Activated T-helper 1 cell treated with Interleukin-2 at 50 U/mL for 16 hours (primary cell): ENCODE measurements at regions not wholly inside any gene's neighbourhood (a gene's known extent, or its start where the extent isn't known, plus 50 kb on each side); places are given as distances from the start of the nearest gene placed in this dataset.
"Not testable (repeated sequence)": the region's sequence is repeated elsewhere in the genome, so short reads cannot be mapped to it uniquely, and the experiment has no call there.

Experiments
- DNase-seq: peaks from one replicate; pipeline ENCODE4 v3.0.0-alpha.2; 2020; ENCODE audit warnings: low read depth

DNA sequence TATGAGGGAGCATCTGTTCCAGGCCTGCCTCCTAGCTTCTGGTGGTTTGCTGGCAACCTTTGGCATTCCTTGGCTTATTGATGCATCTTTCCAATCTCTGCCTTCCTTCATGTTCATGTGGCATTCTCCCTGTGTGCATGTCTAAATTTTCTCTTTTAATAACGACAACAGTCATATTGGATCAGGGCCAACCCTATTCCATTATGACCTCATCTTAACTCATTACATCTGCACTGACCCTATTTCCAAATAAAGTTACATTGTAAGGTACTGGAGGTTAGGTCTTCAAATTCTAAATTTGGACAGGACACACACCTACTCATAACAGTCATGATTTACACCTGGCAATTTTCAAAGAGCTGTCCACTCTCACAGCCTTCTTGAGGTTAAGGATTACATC is 117.2 kb upstream of the FGGY start:
- no peak for DNase-seq

GRCh38 chr1:59180735-59181134 is 116.2 kb upstream of the FGGY start:
- DNase-seq, result no peak

DNA sequence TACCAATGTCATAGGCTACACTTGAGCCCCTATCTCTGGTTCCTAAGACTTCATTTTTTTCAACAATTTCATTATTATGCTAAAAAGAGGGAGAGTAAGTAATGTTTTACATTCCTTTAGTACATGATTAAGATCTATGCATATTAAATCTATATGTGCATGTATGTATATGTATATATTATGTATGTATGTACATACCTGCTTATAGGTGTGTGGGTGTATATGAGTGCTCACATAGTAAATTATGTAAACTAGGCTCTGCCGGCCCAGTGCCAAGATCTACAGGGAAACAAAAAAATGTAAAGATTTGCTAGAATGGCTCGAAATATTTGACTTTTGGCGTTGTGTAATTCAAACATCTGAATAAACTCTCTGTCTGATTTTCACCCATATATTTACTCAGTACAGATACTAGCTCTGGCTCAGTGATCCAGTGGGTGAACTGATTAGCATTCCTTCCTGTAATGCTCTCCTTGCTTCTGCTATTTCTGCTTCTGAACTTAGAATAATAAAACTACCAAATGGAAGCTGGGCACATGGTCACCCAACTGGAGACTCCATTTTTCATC is 113.1 kb upstream of the FGGY start:
- no peak for DNase-seq

DNA sequence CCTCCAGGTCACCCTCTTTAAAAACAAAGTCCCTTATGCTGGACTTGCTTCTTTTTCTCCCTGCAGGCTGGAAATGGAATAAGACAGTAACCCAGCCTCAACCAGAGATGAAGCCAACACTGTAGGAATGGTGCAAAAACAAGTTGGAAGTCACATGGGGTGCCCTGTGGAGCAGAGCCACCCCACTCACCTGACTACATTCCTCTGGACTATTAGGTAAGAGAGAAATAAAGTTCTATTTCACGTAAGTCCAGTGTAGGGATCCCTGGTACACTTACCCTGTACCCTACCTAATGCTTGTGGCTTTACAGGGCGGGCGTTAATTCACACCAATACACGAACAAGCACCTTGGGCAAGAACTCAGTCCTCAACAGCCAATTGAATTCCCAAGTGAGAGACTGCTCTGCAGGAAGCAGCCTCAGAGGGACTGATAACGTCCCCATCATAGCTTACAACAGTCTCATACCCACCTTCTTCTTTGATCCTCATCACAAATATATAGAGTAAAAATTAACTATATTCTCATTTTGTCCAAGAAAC is 112.5 kb upstream of the FGGY start:
- DNase-seq, result no peak

GRCh38 chr1:59185163-59185860 is 111.6 kb upstream of the FGGY start:
- DNase-seq, result no peak

DNA sequence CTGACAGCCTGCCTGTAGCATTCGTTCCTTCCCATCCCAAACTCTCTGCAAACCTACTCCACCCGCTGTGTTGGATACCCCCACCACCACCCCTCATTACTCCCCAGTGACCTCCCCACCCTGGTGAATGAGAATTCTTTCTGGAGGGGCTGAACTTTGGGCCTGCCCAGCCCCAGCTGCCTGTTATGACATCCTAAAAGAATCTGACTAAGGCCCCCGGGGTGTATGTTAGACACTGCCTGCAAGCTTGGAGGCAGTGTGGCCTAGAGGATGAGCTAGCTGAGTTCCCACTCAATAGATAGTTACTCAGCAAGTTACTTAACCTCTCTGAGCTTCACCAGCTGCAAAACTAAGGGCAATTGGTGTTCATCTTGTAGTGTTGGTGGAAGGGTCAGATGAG is 110.2 kb upstream of the FGGY start:
- DNase-seq, result no peak

DNA sequence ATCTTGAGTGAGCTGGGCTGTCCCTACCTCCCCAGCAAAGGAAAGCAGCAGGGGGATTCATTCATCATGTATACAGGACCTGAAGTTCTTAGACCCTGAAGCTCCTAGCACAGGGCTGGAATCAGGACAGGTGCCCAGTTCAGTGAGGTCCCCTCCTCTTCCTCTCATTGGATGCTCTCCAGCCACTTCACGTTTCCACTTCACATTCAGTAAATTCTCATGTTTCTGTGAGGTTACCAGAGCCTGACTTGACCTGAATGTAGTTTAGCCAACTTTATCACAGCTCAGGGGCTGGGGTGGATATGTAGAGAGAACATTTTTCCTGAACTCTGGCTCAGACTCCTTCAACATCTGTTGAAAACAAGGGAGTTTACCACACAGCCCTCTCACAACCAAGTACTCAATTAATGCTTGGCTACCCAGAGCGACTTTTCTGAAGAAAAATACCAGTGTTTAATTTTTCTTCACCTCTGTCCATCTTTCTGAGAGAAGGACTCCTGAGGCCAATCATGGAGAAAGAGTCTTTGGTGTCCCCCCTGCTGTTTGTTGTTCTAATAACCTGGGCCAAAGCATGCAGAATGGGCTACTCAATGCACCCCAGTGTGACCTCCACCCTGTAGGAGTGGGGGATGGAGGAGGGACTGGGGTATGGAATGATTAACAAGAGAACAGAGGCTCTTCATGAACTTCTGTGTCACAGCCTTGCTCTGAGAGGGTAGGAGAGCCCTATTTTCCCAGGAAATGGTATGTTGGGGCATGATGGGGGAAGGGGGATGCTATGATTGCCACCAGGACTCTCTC is 108.3 kb upstream of the FGGY start:
- DNase-seq, result no peak

- no peak for DNase-seq
Measured at GRCh38 chr1:59193443-59194093, 103.3 kb upstream of the FGGY start.

DNA sequence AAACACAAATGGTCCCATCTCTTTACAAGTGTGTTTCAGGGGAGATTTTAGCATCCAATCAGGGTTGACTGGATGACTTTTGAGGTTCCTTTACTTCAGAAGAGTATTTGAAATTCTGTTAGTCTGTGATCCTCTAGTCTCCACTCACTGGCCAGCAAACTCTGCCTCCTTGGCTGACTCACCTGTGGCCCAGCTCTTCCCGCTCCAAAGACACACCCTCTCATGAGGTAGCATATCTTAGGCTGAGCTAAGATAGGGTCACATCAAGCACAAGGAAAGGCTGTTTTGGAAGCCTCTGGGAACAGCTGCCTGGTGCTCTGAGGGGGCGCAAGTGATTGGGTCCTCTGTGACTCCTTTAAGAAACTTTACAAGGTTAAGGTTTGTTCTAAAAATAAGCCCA is 102.3 kb upstream of the FGGY start:
- DNase-seq, result no peak

- DNase-seq, result no peak
Measured at GRCh38 chr1:59195151-59195550, 101.7 kb upstream of the FGGY start.

DNA sequence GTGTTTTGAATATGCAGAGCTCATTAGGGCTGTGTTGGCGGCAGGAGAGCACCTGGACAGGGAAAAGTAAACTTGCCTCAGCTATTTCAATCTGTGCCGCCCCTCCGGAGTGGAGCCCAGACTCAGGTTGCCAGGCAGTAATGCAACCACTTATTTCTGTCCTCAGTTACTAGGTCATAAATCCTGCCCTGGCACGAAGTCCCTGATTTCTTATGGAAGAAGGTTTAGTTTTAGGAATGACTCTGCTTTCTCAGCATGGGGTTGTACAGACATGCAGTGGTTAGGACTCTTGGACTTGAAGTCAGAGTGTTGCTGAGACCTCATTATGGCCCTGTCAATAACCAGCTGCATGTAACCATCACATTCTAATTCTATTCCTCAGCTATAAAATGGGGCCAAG is 98.3 kb upstream of the FGGY start:
- no peak for DNase-seq

DNA sequence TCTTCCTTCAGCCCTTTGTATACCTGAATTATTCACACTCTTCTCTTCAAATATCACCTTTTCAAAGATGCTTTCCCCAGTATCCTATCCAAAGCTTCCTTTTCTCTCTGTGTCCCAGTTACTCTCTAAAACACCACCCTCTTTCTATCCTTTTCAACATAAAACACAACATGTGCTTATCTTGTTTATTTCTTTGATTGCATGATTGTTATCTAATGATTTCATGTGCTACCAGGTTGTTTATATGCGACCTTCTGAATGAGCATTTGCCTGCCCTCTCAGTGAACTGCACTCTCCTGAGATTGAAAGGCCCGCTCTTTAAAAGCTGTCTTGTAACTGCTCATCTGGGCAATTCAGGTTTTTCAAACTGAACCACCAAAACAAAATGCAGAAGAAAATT is 97.7 kb upstream of the FGGY start:
- no peak for DNase-seq

DNA sequence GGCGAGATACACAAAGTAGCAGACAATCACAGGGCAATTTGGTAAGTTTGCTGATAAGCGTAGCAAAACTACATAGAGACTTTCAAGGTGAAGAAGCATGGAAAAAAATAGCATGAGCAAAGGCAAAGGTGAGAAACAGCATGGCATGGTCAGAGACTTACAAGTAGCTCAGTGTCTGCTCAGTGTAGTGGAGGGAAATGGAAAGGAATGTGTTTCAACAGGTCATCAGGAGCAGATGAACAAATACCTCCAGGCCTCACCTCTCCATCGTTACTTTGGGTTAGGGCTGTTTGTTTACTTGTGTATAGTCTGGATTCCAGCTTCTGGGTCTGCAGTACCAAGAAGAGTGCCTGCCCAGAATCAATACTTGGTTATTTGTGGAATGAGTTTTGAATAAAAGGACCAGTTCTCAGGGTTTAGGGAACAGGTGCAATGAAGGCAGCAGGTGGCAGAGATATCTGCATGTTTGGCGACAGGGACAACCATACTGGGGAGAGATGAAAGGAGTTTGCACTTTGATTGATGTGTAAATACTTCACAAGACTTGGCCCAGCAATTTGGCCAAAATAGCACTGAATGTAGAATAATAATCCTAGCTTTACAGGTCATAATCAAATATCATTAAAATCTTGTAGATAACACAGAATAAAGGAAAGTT is 97.0 kb upstream of the FGGY start:
- DNase-seq, result no peak

DNA sequence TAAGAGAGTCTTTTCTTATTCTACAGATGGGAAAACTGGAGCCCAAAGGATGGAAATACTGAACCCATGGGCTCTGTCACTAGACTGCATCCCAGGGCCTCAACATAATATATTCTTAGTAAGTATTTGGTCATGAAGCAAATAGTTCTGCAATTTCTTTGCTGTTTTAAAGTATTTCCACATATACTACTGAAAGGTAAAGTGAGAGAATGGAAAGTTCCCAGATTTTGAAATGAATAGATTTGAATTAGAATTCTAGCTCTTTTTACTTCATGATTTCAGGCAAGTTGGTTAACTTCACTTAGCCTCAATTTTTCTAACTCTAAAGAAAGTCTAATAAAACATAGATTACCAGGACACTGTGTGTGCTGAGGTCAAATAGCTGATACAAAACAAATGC is 95.6 kb upstream of the FGGY start:
- no peak for DNase-seq

GRCh38 chr1:59202455-59202854 is 94.4 kb upstream of the FGGY start:
- no peak for DNase-seq

GRCh38 chr1:59204001-59204400 is 92.9 kb upstream of the FGGY start:
- no peak for DNase-seq

DNA sequence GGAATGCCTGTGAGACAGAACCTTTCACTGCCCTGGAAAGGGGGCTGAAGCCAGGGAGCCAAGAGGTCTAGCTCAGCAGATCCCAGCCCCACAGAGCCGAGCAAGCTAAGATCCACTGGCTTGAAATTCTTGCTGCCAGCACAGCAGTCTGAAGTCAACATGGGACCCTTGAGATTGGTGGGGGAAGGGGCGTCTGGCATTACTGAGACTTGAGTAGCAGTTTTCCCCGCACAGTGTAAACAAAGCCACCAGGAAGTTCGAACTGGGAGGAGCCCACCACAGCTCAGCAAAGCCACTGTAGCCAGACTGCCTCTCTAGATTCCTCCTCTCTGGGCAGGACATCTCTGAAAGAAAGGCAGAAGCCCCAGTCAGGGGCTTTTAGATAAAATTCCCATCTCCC is 90.3 kb upstream of the FGGY start:
- DNase-seq, result not testable (repeated sequence)

- not testable (repeated sequence) for DNase-seq
Measured at GRCh38 chr1:59210430-59210829, 86.5 kb upstream of the FGGY start.

- DNase-seq, result no peak
Measured at GRCh38 chr1:59212706-59213105, 84.2 kb upstream of the FGGY start.

DNA sequence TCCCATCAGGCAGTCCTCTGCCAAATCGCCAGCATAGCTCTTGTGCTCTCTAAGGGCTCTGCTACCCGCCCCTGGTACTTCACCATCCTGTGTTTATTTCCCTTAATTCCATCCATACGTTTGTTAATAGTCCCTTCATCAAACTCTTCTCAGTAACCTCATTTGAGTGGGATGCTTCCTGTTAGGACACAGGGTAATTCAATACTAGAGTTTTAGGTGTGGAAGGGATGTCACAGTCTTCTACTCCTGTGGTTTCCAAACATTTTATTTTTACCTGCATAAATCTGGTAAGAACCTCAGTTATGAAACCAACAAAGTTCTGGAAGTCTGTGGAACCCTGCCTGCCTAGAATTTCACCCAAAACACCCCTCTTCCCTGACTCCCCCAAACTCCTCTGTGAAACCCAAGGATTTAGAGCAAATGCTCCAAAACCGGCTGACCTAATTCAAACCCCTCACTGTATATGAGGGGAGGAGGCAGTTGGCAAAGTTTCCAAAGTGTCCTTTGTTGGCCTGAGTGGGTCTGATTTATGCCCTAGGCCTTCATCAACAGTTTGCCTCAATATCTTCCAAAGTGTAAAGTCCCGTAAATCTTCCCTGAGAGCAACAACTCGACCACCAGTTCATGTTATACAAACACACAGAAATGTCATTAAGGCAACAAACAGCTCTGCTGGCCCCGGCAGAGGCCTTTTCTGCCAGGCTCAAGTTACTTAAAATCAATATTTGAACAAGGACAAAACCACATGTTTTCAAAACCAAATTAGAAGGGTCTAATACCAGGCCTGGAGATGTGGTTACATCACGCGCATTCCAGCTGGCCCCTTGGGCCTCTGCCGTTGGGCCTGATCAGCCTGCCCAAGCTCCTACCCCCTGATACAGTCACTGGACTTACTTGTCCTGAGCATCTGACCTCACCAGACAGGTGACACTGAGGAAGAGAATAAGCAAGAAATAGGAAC is 82.4 kb upstream of the FGGY start:
- no peak for DNase-seq

- no peak for DNase-seq
Measured at GRCh38 chr1:59215766-59216291, 81.1 kb upstream of the FGGY start.
